Activated CD4-positive, alpha-beta T cell treated with anti-CD3 and anti-CD28 coated beads, Interleukin-2, amount 50 U/mL, for 1 hour (primary cell): ENCODE measurements at regions not wholly inside any gene's neighbourhood (a gene's known extent, or its start where the extent isn't known, plus 50 kb on each side); places are given as distances from the start of the nearest gene placed in this dataset.
"Not testable (repeated sequence)": the region's sequence is repeated elsewhere in the genome, so short reads cannot be mapped to it uniquely, and the experiment has no call there.

Source experiments
- DNase-seq: peaks from one replicate; pipeline ENCODE4 v3.0.0-alpha.2; 2020

DNA sequence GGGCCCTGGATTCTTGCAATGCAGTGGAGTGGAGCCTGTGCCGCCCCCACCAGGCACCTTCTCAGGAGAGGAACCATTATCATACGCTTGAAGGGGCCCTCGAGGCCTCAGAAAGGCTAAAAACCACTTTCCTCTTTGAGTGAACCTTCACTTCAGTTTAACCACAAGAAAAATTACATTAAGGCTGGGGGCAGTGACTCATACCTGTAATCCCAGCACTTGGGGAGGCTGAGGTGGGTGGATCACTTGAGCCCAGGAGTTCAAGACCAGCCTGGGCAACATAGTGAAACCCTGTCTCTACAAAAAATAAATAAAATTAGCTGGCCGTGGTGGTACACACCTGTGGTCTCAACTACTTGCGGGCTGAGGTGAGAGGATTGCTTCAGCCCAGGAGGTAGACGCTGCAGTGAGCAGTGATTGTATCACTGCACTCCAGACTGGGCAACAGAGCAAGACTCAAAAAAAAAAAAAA lies 165.8 kb upstream of the GRK3 start:
- DNase-seq: not testable (repeated sequence)

DNA sequence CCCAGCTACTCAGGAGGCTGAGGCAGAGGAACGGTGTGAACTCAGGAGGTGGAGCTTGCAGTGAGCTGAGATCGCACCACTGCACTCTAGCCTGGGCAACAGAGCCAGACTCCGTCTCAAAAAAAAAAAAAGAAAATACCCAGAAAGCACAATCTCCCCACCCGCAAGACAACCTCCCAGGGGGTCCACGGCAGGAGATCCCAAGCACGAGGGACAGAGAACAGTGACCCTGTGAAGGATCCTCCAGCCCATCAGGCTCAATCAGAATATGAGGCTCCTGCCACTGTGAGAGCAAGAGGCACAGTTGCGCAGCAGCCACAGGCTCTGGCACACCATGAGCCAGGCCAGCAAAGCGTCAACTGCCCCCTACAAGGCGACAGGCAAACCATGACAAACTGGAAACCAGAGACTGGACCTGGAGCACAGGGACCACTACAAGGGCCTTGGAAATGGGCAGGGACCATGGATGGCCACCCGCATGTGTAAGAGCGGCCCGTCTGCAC lies 164.8 kb upstream of the GRK3 start:
- no peak for DNase-seq

DNA sequence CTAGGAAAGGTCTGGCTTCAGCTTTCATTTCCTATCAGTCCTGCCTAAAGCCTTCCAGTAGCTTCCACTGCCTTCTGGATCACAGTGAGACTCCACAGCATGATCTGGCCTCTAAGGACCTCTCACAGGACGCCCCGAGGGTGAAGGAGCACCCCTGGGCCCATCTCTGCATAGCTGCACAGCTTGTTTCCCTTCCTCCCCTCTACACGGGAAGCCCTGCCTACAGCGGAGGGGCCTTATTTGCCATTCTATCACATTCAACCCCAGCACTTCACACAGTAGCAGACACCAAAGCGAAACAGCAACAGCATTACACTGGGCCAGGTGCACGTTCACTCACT lies 162.3 kb upstream of the GRK3 start:
- no peak for DNase-seq

DNA sequence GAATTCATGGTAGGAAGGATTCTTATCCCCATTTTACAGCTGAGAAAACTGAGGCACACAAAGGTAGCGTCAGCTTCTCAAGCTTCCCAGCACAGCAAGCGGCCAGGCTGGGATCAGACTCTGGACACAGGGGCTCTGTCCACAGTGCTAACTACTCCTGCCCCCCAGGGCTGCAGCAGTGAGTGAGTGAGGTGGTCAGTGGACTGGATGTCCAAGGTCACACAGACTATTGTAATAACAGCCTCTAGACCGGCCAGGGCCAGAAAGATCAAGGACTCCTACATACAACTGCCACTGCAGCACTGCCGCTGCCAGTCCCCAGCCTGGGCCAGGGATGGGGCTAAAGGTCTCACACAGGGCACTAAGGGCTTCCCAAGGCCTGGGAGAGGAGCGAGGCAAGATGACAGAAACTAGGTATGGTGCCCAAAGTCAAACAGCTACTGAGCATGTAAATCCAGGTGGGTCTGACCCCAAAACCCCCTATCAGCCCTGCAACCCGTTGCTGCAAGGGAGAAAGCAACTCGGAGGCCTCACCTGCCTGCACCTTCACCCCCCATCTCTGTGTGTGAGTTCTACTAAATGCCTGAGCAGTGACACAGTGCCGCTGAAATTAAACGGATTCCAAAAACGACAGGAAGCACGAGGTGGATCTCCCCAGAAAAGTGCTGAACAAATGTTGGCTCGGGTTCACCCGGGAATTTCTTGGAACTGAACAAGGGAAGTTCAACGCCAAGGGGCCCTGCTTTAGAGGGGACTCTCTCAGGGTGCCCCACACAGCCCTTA lies 161.8 kb upstream of the GRK3 start:
- DNase-seq: no peak

DNA sequence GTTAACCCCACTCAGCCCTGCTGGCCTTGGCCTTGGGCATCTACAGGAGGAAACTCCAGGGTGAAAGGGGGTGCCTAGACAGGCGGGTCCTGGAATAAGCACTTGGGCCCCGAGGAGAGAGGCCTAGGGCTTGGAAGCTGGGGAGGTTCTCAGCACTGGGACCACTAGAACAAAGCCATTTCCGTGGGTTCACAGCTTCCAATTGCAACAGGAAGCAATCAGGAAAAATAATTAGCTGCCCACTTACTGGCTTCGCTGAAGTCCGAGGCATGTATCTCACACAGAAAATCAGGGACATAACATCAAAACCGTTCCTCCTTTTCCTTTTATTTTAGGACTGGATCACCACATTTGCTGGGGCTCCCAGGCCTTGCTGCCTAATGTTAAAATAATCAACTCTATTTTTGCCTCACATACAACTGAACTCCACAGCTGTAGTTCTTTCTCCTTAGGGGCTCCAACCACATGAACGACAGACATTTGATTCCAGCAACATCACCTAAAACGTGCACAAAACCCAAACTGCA lies 161.1 kb upstream of the GRK3 start:
- DNase-seq: no peak

DNA sequence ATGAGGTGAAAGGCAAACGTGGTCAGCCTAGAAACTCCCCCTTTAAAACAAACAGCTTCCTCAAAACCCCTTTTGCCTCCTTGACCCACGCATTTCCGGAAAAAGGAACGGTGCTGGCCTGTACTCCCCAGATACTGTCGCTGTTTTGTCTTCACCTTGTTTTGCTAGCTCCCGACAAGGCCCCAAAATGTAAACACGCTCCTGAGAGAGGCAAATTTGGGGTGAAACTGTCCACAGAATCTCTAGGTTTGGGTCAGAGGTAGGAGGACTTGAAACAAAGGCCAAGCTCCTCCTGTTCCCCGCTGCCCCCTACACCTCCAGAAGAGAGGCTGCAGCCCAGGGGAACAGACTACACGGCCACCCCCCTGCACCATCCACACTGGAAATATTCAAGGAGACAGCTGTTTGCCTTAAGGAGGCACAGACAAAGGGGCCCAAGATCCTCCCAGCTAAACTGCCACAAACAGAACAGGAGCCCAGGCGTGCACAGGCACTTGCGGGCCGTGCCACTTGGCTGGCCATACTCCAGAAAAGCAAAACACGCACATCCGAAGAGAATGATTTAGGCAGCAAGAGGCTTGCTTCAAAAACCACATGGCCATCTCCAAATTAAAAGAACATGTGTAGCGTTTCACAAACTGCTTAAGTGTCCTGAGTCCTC lies 160.5 kb upstream of the GRK3 start:
- no peak for DNase-seq

DNA sequence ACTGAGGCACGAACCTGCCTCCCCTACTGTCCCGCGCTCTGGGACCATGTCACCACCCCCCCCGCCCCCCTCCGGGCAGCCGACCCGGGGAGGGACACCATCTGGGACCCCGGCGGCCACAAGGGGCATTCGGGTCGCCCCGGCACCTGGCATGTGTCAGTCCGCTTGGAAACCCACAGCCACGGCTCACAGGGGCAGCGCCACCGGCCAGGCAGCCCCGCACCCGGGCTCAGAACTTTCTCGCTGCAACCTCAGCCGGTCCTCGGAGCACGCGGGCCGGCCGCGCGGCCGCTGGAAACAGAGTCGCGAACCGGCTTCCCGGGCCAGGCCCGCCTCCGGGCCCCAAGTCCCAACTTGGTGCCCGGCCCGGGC lies 159.9 kb upstream of the GRK3 start:
- DNase-seq: no peak

DNA sequence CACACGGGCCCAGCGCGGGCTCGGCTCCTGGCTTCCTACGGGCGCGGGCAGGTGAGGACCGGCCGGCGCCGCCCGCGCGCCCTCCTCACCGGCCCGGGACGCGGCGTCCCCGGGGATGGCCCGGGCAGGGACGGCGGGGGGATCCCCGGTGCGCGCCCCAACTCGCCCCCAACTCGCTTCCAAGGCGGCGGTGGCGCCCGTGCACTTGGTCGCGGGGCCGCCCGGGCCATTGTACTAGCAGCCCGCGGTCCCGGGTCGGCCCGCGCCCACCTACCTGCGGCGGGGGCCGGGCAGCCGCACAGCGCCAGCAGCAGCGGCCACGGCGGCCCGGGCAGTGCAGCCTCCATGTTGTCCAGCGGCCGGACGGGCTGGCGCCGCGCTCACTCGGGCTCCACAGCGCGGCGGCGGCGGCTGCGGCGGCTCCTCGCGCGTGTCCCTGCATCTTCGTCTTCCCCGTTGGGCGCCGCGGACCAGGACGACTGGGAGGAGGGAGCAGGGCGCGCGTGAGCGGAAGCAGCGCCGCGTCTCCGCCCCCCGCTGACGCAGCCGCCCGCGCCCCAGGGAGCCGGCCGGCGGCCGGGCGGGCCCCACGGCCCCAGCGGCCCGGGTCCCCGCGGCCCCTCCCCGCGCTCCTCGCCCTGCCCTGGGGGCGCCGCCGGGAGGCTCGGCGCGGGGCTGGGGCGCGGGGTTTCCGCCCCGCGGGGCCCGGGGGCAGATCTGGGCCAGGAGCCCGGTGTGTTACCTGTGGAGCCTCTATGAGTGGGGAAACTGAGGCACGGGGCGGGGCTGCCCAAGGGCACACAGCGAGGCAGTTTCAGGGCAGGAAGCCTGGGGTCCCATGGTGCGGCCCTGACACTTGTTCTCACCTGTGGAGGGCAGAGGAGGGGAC lies 159.3 kb upstream of the GRK3 start:
- peak; percentile 53 for DNase-seq

DNA sequence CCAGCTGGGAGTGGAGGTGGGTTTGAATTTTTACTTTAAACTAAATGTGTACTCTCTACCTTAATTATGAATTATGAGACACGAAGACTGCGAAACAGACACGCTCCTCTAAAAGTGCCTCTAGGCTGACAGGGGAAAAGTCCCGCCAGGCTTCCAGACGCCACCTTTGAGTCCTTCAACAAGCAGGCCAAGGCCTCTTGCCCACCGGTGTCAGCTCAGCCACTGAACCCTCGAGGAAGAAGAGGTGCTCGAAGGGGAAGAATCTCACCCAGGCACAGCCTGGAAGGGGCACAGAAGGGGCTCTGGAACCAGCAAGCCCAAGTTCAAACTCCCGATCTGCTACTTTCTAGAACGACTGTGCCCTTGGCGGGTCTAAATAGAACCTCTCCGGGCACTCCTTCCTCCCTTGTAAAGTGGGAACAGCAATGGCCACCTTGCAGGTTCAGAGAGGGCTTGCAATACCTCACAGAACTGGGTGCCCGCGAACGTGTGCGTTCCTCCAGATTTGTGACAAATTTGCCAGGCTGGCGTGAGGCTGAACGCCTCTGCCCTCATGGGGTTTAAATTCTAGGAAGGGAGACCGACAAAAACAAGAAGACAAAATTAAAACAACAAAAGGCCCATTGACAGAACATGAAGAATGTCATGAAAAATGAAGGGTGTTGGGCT lies 158.5 kb upstream of the GRK3 start:
- no peak for DNase-seq

DNA sequence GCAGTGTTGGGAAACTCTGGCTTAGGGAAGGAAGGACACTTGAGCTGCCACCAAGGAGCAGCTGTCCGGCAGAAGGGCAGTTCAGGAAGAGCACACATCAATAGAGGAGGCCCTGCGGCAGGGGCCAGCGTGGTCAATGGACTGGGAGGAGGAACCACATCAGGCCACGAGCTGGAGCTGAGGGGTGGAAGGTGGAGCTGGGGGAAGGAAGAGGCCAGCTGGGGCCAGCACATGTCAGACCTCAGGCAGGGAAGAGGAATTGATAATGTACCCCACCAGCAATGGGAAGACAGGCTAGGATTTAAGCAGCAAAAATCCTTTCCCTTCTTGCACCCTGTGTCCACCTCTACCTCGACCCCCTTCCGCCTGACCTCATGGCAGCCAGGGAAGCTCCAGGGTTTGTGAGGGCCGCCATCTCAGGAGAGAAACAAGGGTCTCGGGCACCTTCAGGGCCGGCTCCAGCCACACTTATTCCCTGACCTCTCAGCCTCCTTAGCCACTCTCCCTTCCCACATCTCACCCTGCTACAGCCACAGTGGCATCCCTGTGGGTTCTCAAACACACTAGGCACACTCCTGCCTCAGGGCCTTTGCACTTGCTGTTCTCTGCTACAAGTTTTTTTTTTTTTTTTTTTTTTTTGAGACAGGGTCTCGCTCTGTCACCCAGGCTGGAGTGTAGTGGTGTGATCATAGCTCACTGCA lies 157.8 kb upstream of the GRK3 start:
- DNase-seq: no peak

DNA sequence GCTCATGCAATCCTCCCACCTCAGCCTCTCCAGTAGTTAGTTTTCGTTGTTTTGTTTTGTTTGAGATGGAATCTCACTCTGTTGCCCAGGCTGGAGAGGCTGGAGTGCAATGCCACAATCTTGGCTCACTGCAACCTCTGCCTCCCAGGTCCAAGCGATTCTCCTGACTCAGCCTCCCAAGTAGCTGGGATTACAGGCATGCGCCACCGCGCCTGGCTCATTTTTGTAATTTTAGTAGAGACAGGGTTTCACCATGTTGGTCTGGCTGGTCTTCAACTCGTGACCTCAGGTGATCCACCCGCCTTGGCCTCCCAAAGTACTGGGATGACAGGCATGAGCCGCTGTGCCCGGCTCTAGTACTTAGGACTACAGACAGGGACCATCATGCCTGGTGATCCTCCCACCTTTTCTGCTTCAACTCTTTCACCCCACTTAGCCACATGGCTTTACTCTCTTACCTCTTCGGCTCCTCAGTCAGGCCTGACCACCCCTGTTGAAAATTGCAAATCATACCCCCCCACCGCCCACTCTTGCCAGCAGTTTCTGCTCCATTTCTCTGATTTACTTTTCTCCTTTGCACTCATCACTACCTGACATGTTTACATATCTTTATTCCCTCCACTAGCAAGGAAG lies 157.1 kb upstream of the GRK3 start:
- DNase-seq: no peak

DNA sequence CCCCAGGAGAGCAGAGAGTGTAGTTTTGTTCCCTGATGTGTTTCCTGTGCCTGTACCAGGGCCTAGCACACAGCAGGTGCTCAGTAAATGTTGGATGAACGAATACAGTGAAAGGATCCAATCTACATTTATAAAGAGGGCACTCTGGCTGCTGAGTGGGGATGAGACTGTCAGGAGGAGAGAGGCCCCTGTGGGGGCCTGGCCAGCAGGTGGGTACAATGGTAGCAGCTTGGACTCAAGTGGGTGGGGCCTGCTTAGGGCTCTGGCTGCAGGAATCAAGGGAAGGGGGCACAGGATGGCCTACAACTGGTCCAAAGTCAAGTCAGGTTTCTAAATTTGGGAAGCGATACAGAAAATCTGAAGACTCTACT lies 156.6 kb upstream of the GRK3 start:
- no peak for DNase-seq

DNA sequence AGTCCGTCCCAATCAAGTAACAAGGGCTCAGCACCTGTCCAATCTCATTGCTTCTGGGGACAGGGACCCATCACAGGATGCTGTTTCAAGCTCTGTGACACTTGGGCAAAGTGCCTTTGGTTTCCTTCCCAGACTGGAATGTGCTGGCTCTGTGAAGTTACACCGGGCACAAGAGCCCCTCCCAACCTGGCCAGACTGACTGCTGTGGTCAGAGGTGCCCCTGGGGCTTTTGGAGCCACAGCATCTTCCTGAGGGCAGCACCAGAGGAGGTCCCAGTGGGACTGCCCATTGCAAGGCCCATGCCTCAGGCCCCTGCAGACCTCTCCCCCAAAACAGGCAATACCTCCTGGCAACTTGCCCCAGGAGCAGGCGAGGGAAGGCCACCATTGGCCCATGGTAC lies 155.2 kb upstream of the GRK3 start:
- DNase-seq: no peak

DNA sequence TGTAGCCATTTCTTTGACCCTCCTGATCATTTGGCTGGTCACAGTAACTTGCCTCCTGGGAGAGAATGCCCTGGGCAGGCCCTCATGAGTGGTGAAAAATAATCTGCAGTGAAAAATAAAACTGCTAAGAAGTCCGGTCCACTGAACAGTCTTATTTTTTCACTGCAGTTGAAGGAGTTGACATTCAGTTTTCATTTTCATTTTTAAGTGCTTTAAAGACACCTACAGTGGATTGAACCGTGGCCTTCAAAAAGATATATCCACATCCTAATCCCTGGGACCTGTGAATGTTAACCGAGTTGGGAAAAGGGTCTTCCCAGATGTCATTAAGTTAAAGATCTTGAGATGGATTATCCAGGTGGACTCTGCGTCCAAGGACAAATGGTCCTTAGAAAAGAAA lies 153.6 kb upstream of the GRK3 start:
- DNase-seq: no peak

DNA sequence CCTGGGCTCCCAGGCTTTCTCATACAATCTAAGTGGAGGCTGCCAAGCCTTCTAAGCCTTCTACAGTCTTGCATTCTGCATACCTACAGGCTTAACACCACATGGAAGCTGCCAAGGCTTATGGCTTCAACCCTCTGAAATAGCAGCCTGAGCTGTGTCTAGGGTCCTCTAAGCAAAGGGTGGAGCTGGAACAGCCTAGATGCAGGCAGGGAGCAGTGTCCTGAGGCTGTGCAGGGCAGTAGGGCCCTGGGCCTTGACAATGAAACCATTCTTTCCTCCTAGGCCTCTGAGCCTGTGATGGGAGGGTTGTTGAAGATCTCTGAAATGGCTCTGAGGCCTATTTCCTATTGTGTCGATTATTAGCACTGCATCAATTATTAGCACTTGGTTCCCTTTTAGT lies 150.9 kb upstream of the GRK3 start:
- DNase-seq: no peak

DNA sequence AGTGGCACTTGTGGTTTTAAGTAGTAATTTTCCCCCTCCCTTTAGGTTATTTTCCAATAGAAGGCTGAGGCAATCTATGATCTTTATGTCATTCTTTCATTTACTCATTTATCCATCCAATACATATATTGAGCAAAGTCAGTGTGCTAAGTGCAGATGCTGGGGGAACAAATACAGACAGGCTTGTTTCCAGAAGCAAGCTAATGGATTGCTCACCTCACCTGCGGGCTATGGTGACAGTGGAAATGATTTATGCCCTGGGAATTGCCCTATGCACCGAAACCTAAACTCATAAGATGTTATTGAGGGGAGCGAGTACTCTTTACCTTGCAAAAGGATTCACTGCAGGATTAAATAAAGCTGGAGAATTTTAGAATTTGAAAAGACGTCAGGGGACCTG lies 148.7 kb upstream of the GRK3 start:
- not testable (repeated sequence) for DNase-seq

DNA sequence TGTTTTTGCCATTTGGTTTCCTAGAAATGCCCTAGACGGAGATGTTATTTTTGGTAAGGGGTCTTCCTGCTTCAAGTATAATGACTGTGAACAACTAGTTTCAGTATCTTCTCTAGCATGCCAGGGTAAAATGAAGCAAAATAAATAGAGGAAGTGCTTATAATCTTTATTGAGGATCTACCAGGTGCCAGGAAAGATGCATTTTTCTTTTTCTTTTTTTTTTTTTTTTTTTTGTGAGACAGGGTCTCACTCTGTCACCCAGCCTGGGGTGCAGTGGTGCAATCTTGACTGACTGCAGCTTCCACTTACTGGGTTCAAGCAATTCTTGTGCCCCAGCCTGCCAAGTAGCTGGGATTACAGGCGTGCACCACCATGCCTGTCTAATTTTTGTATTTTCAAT lies 146.6 kb upstream of the GRK3 start:
- not testable (repeated sequence) for DNase-seq

DNA sequence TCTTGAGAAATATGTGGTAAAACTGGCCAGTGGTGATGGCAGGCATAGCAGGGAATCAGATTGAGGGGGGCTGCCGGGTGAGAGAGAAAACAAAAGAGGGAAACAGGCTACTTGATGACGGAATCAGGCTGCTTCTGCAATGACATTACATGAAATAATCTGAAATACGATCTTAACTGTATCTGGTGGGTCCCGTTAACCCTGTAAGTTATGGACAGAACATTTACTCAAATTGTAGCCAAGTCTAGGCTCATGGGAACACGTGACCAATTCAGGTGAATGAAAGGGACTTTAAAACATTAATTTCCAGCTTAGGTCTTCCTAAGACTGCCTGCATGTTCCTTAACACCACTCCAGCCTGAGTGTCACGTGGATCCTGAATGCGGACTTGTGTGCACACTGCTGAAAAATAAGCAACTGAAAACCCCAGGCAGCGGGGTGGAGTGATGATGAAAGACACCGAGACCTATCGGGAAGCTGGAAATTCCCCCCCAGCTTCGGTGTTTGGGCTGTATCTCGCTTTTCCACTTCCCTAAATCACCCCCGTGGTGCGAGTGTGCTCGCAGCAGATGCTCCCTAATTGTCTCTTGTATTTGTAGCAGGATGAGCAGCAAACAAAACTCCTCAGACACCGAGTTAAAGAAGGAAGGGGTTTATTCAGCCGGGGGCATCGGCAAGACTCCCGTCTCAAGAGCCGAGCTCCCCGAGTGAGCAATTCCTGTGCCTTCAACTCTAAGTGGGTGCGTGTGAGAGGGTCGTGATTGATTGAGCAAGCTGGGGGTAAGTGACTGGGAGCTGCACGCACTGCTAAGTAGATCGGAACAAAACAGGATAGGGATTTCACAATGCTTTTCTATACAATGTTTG lies 145.0 kb upstream of the GRK3 start:
- DNase-seq: no peak

DNA sequence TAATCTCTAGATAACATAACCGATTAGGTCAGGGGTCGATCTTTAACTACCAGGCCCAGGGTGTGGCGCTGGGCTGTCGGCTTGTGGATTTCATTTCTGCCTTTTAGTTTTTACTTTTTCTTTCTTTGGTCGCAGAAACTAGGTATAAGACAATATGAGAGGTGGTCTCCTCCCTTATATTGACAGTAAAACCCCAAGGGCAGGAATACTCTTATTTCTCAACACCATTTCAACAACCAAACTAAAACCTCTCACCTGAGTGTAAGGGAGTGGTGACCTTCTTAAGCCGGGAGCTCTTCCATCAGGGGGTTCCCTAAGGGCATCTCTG lies 144.4 kb upstream of the GRK3 start:
- DNase-seq: not testable (repeated sequence)

DNA sequence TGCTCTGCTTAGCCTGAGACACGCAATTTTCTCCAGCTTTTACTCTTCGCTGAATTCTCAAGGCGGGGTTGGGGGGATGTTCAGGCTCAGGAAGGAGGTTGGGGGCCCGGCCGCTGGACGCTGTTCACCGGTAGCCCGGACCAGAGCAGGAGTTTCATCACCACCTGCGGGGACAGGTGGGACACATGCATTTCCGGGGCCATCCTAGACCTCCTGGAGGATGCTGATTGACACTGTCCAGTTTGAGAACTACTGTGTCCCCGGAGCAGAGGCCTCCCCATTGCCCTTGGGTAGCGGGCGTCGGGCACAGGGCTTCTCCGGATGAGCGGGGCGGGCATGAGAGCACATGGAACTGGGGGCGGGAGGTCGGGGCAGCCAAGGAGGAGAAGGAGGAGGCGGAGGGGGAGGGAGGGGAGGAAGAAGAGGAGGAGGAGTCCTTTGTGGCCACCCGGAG lies 144.0 kb upstream of the GRK3 start:
- no peak for DNase-seq
